Fibroblast of the aortic adventitia (primary cell): ENCODE measurements at regions not wholly inside any gene's neighbourhood (a gene's known extent, or its start where the extent isn't known, plus 50 kb on each side); places are given as distances from the start of the nearest gene placed in this dataset.

ENCODE experiments used
- DNase-seq: peaks from one replicate; pipeline ENCODE4 v3.0.0-alpha.2; 2010; ENCODE audit warnings: low read depth
- H3K4me3 ChIP-seq: 2 replicates; pipeline ENCODE4 v1.5.1; 2011; ENCODE audit warnings: low read depth, mild to moderate bottlenecking, control low read depth, low read length, moderate library complexity
- TF ChIP-seq, protein P1 (sequence below): IDR thresholded peaks from 2 replicates; pipeline ENCODE4 v1.5.1; 2011; ENCODE audit warnings: mild to moderate bottlenecking, low read length, control low read depth, inconsistent platforms; ENCODE audit not compliant: insufficient read depth

GRCh38 chr10:24784061-24784460 is 60.4 kb upstream of the ARHGAP21 start:
- no peak for DNase-seq
- no peak overlapping the region for H3K4me3 ChIP-seq
- TF ChIP-seq, protein P1, sequence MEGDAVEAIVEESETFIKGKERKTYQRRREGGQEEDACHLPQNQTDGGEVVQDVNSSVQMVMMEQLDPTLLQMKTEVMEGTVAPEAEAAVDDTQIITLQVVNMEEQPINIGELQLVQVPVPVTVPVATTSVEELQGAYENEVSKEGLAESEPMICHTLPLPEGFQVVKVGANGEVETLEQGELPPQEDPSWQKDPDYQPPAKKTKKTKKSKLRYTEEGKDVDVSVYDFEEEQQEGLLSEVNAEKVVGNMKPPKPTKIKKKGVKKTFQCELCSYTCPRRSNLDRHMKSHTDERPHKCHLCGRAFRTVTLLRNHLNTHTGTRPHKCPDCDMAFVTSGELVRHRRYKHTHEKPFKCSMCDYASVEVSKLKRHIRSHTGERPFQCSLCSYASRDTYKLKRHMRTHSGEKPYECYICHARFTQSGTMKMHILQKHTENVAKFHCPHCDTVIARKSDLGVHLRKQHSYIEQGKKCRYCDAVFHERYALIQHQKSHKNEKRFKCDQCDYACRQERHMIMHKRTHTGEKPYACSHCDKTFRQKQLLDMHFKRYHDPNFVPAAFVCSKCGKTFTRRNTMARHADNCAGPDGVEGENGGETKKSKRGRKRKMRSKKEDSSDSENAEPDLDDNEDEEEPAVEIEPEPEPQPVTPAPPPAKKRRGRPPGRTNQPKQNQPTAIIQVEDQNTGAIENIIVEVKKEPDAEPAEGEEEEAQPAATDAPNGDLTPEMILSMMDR: no peak

DNA sequence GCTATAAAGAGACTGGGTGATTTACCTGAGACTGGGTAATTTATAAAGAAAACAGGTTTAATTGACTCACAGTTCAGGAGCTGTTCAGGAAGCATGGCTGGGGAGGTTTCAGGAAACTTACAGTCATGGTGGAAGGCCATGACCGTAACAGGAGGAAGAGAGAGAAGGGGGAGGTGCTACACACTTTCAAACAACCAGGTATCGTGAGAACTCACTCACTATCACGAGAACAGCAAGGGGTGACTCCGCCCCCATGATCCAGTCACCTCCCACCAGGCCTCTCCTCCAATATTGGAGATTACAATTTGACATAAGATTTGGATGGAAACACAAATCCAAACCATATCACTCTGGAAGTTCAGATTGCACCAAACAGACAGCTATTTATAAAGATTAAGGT is 59.8 kb upstream of the ARHGAP21 start:
- no peak for DNase-seq
- H3K4me3 ChIP-seq: no peak overlapping the region
- TF ChIP-seq, protein P1: no peak

- no peak overlapping the region for H3K4me3 ChIP-seq
- TF ChIP-seq, protein P1: no peak
- no peak for DNase-seq
Observed at GRCh38 chr10:24779737-24780136, 56.0 kb upstream of the ARHGAP21 start.

- TF ChIP-seq, protein P1: no peak
- H3K4me3 ChIP-seq: no peak overlapping the region
- DNase-seq: no peak
Observed at GRCh38 chr10:24778298-24778697, 54.6 kb upstream of the ARHGAP21 start.

DNA sequence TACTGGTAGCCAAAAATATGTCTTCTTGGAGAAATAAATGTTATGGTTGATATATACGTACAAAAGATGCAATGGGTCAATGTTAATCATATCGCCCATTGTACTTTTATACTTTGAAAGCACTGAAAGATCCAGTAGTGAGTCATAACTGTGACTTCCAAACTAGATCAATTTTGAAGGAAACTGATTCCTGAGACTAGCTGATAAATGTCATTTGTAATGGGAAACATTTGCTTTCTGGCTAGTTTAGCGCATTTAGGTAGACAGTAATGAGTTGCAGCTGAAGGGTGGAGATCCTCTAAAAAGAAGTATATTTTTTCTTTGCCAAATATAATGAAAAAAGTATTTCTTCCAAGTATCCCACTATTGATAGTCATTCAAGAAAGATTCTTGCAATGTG is 53.5 kb upstream of the ARHGAP21 start:
- no peak overlapping the region for H3K4me3 ChIP-seq
- TF ChIP-seq, protein P1: no peak
- peak; percentile 87 for DNase-seq

- TF ChIP-seq, protein P1: no peak
- H3K4me3 ChIP-seq: no peak overlapping the region
- DNase-seq: no peak
Observed at GRCh38 chr10:24773939-24774589, 50.4 kb upstream of the ARHGAP21 start.
